HepG2 (cell line): ENCODE measurements at regions not wholly inside any gene's neighbourhood (a gene's known extent, or its start where the extent isn't known, plus 50 kb on each side); places are given as distances from the start of the nearest gene placed in this dataset.

ENCODE experiments used
- ATAC-seq: fragments of 200-7000 bp; cut with Tn5 transposase; 3 replicates; pipeline ENCODE4 v1.9.1; 2020; ENCODE audit warnings: mild to moderate bottlenecking, moderate library complexity
- BruUV-seq: library from RNA; stranded (reverse); fragments of 400-500 nt; replicated peaks from 2 replicates; lab custom pipeline; 2021; lab: Mats Ljungman, UMichigan
- CTCF ChIA-PET: fragments of 300-600 bp; formaldehyde crosslinking; extraction: SDS; loops from one replicate; lab custom pipeline; 2021; ENCODE audit warnings: low total read pairs, inconsistent platforms, low intra/inter-chr PET ratio; lab: Yijun Ruan, JAX
- POLR2A ChIA-PET: fragments of 350-600 bp; sonication (Branson Sonifier 250); formaldehyde crosslinking; loops from one replicate; lab custom pipeline; 2020; ENCODE audit warnings: antibody characterized with exemption, inconsistent platforms; lab: Yijun Ruan, JAX
- DNase-seq: peaks from one replicate; pipeline ENCODE4 v3.0.0-alpha.2; 2015; ENCODE audit warnings: low spot score
- FAIRE-seq: peaks from 3 replicates; lab custom pipeline; 2011; peaks lifted over from hg19 to GRCh38; lab: Jason Lieb, UNC
- H2AFZ ChIP-seq: one replicate; pipeline ENCODE4 v1.6.1; 2011; ENCODE audit warnings: low read length, inconsistent platforms
- H3K27ac ChIP-seq: fragments of 300-600 bp; 3 replicates; pipeline ENCODE4 v1.8.0; 2011; ENCODE audit warnings: mixed run types, mild to moderate bottlenecking, mixed read lengths, low read length, inconsistent platforms; ENCODE audit not compliant: insufficient read depth; ENCODE audit errors: extremely low read length
- H3K27me3 ChIP-seq, 2 experiments: fragments of 200-600 bp in 1 of 2; 2 replicates in 1 of 2; 3 replicates in 1 of 2; pipeline versions ENCODE4 v1.6.0 to v1.8.0; 2011; ENCODE audit warnings: low read length in 2 of 2, mild to moderate bottlenecking in 2 of 2, moderate library complexity in 2 of 2, inconsistent platforms in 1 of 2; ENCODE audit not compliant: insufficient read depth in 2 of 2, control insufficient read depth in 1 of 2
- H3K36me3 ChIP-seq, 2 experiments: fragments of 200-600 bp in 1 of 2; replicated peaks in 1 of 2; 2 replicates in 1 of 2; 3 replicates in 1 of 2; pipeline versions ENCODE4 v1.5.1 to v1.8.0; 2011; ENCODE audit warnings: low read length in 2 of 2, inconsistent platforms in 1 of 2; ENCODE audit not compliant: insufficient read depth in 2 of 2, control insufficient read depth in 1 of 2
- H3K4me1 ChIP-seq: 2 replicates; pipeline ENCODE4 v1.5.1; 2012; ENCODE audit warnings: low read length, inconsistent platforms; ENCODE audit not compliant: insufficient read depth
- H3K4me2 ChIP-seq: 2 replicates; pipeline ENCODE4 v1.6.0; 2011; ENCODE audit warnings: low read depth, low read length, inconsistent platforms
- H3K4me3 ChIP-seq, 3 experiments: fragments of 200-600 bp in 1 of 3; sonication (generic), shearing (Covaris generic) in 1 of 3; replicated peaks in 1 of 3; 2 replicates each; pipeline ENCODE4 v1.5.1; 2011 to 2016; ENCODE audit warnings: low read length in 3 of 3, inconsistent platforms in 2 of 3, low read depth in 2 of 3, mild to moderate bottlenecking in 2 of 3, control low read depth in 1 of 3, mixed read lengths in 1 of 3; ENCODE audit not compliant: insufficient read depth in 1 of 3
- H3K79me2 ChIP-seq: one replicate; pipeline ENCODE4 v1.6.1; 2011; ENCODE audit warnings: low read length, inconsistent platforms; ENCODE audit not compliant: insufficient read depth
- H3K9ac ChIP-seq: 2 replicates; pipeline ENCODE4 v1.6.0; 2011; ENCODE audit warnings: mild to moderate bottlenecking, low read depth, low read length, inconsistent platforms; ENCODE audit not compliant: insufficient read depth
- H3K9me3 ChIP-seq: 2 replicates; pipeline ENCODE4 v1.5.1; 2012; ENCODE audit warnings: mild to moderate bottlenecking, low read length
- H4K20me1 ChIP-seq: 2 replicates; pipeline ENCODE4 v1.6.0; 2011; ENCODE audit warnings: inconsistent platforms, mild to moderate bottlenecking, low read length, moderate library complexity; ENCODE audit not compliant: insufficient read depth
- ATM ChIP-seq: fragments of 450-650 bp; IDR thresholded peaks from 2 replicates; pipeline ENCODE4 v1.7.1; 2017; ENCODE audit warnings: mild to moderate bottlenecking, borderline replicate concordance
- CBX1 ChIP-seq: IDR thresholded peaks from one replicate; pipeline ENCODE4 v1.6.1; 2016; ENCODE audit warnings: antibody characterized with exemption, low read depth
- EEA1 ChIP-seq: sonication (generic); formaldehyde crosslinking; IDR thresholded peaks from 2 replicates; pipeline ENCODE4 v1.5.1; 2020; ENCODE audit warnings: mild to moderate bottlenecking, missing genetic modification reagents, borderline replicate concordance
- EED ChIP-seq: sonication (generic); formaldehyde crosslinking; IDR thresholded peaks from 2 replicates; pipeline ENCODE4 v1.5.0; 2020; ENCODE audit warnings: mild to moderate bottlenecking, missing genetic modification reagents
- ETV5 ChIP-seq: IDR thresholded peaks from 2 replicates; pipeline ENCODE4 v1.6.1; 2018; ENCODE audit warnings: missing biosample characterization, missing genetic modification reagents, inconsistent platforms, borderline replicate concordance
- HMGXB3 ChIP-seq: sonication (generic); formaldehyde crosslinking; IDR thresholded peaks from 2 replicates; pipeline ENCODE4 v1.4.0; 2020; ENCODE audit warnings: missing genetic modification reagents, borderline replicate concordance
- MAFG ChIP-seq: sonication (generic); formaldehyde crosslinking; IDR thresholded peaks from 2 replicates; pipeline ENCODE4 v1.5.1; 2020; ENCODE audit warnings: mild to moderate bottlenecking, missing genetic modification reagents
- PHB2 ChIP-seq: fragments of 450-650 bp; IDR thresholded peaks from 2 replicates; pipeline ENCODE4 v1.6.1; 2018; ENCODE audit not compliant: partially characterized antibody
- TOPORS ChIP-seq: sonication (generic); formaldehyde crosslinking; IDR thresholded peaks from 2 replicates; pipeline ENCODE4 v1.8.0; 2023; ENCODE audit warnings: mild to moderate bottlenecking, missing genetic modification reagents
- YY1 ChIP-seq: IDR thresholded peaks from 2 replicates; pipeline ENCODE4 v1.6.1; 2011; ENCODE audit warnings: low read length, low read depth, moderate library complexity, mild to moderate bottlenecking; ENCODE audit not compliant: insufficient read depth, insufficient replicate concordance
- ZHX1 ChIP-seq: sonication (generic); formaldehyde crosslinking; IDR thresholded peaks from 2 replicates; pipeline ENCODE4 v1.8.1; 2022; ENCODE audit warnings: low read depth, mild to moderate bottlenecking, missing genetic modification reagents
- ZKSCAN5 ChIP-seq: sonication (generic); formaldehyde crosslinking; IDR thresholded peaks from 2 replicates; pipeline ENCODE4 v1.5.1; 2020; ENCODE audit warnings: mild to moderate bottlenecking, missing genetic modification reagents
- ZNF563 ChIP-seq: sonication (generic); formaldehyde crosslinking; IDR thresholded peaks from 2 replicates; pipeline ENCODE4 v1.8.0; 2022; ENCODE audit warnings: mild to moderate bottlenecking, moderate library complexity, missing genetic modification reagents
- WGBS: methylation state at CpG from one replicate; pipeline ENCODE4 v1.1.6; 2017; ENCODE audit warnings: low lambda C conversion rate; 5-methylcytosine and 5-hydroxymethylcytosine counted together
- in situ Hi-C: cut with HindIII; loops from 2 replicates; pipeline ENCODE4 v1.10.0; 2017; ENCODE audit warnings: low pct_unique_long_range_greater_than_20kb; ENCODE audit not compliant: extremely low pct_ligation_motif_present
- intact Hi-C: fragments of 100-400 bp; cut with micrococcal nuclease; formaldehyde crosslinking; loops from one replicate; pipeline ENCODE4 v1.10.0; 2022; ENCODE audit not compliant: unreplicated experiment
- TF ChIP-seq, protein P1 (sequence below): sonication (generic); formaldehyde crosslinking; IDR thresholded peaks from 2 replicates; pipeline ENCODE4 v1.9.0; 2021; ENCODE audit warnings: missing genetic modification reagents, mild to moderate bottlenecking, borderline replicate concordance
- TF ChIP-seq, protein P2 (sequence below): sonication (generic); formaldehyde crosslinking; IDR thresholded peaks from 2 replicates; pipeline ENCODE4 v1.9.0; 2021; ENCODE audit warnings: missing genetic modification reagents, mild to moderate bottlenecking, borderline replicate concordance

- Histone ChIP-seq H3K9ac (no peak overlapping the region), H3K27me3 (no peaks in the 10 kb centered on the region), H2AFZ (no peak overlapping the region), H4K20me1 (no peaks in the 10 kb centered on the region), H3K36me3 (no peaks in the 10 kb centered on the region), H3K4me3 (no peak overlapping the region), H3K4me1 (no peaks in the 10 kb centered on the region), H3K4me2 (no peak overlapping the region), H3K79me2 (no peaks in the 10 kb centered on the region), H3K9me3 (peaks cover 20% of the 10 kb centered on the region), H3K27ac (no peak overlapping the region)
- POLR2A ChIA-PET = no interaction called here
- in situ Hi-C loops (no loop called here), intact Hi-C loops (no loop called here)
- DNase-seq (no peak), FAIRE-seq (no peak), ATAC-seq (no peak)
- CTCF ChIA-PET = no interaction called here
- 25% methylated on average over 4 of the region's 4 CpGs for whole genome bisulfite sequencing
- BruUV-seq = no TSS peak
- TF ChIP-seq YY1 = no peak
- no peak for TF ChIP-seq EED (CRISPR knock-in tag)
- TF ChIP-seq PHB2 = no peak
- no peak for TF ChIP-seq CBX1
- no peak for TF ChIP-seq ZNF563
- TF ChIP-seq, protein P1, sequence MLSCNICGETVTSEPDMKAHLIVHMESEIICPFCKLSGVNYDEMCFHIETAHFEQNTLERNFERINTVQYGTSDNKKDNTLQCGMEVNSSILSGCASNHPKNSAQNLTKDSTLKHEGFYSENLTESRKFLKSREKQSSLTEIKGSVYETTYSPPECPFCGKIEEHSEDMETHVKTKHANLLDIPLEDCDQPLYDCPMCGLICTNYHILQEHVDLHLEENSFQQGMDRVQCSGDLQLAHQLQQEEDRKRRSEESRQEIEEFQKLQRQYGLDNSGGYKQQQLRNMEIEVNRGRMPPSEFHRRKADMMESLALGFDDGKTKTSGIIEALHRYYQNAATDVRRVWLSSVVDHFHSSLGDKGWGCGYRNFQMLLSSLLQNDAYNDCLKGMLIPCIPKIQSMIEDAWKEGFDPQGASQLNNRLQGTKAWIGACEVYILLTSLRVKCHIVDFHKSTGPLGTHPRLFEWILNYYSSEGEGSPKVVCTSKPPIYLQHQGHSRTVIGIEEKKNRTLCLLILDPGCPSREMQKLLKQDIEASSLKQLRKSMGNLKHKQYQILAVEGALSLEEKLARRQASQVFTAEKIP (CRISPR knock-in tag) = no peak
- TF ChIP-seq TOPORS (CRISPR knock-in tag) = no peak
- no peak for TF ChIP-seq ETV5 (CRISPR knock-in tag)
- TF ChIP-seq HMGXB3 (CRISPR knock-in tag) = no peak
- TF ChIP-seq, protein P2, sequence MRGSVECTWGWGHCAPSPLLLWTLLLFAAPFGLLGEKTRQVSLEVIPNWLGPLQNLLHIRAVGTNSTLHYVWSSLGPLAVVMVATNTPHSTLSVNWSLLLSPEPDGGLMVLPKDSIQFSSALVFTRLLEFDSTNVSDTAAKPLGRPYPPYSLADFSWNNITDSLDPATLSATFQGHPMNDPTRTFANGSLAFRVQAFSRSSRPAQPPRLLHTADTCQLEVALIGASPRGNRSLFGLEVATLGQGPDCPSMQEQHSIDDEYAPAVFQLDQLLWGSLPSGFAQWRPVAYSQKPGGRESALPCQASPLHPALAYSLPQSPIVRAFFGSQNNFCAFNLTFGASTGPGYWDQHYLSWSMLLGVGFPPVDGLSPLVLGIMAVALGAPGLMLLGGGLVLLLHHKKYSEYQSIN (CRISPR knock-in tag) = no peak
- no peak for TF ChIP-seq EEA1
- TF ChIP-seq ATM = no peak
- no peak for TF ChIP-seq ZHX1 (CRISPR knock-in tag)
- TF ChIP-seq ZKSCAN5 (CRISPR knock-in tag) = no peak
- TF ChIP-seq MAFG (CRISPR knock-in tag) = no peak
Observed at GRCh38 chr2:66987733-66988132, 409.4 kb upstream of the ETAA1 start.
